WTC11 (cell line): ENCODE measurements at regions not wholly inside any gene's neighbourhood (a gene's known extent, or its start where the extent isn't known, plus 50 kb on each side); places are given as distances from the start of the nearest gene placed in this dataset.

Source experiments
- ELF4 ChIP-seq: sonication (generic); formaldehyde crosslinking; IDR thresholded peaks from 2 replicates; pipeline ENCODE4 v1.8.1; 2022; ENCODE audit warnings: low read depth, mild to moderate bottlenecking, moderate library complexity, missing genetic modification reagents
- IRF2 ChIP-seq: sonication (generic); formaldehyde crosslinking; IDR thresholded peaks from 2 replicates; pipeline ENCODE4 v1.8.0; 2022; ENCODE audit warnings: low read depth, missing genetic modification reagents, borderline replicate concordance
- RELA ChIP-seq: sonication (generic); formaldehyde crosslinking; IDR thresholded peaks from 2 replicates; pipeline ENCODE4 v1.8.1; 2022; ENCODE audit warnings: missing genetic modification reagents, mild to moderate bottlenecking, borderline replicate concordance
- TF ChIP-seq, protein P1 (sequence below): fragments of 200-600 bp; IDR thresholded peaks from 2 replicates; pipeline ENCODE4 v1.8.0; 2022; ENCODE audit warnings: antibody characterized with exemption
- TF ChIP-seq, protein P2 (sequence below): sonication (generic); formaldehyde crosslinking; IDR thresholded peaks from 2 replicates; pipeline ENCODE4 v1.8.0; 2022; ENCODE audit warnings: mild to moderate bottlenecking, missing genetic modification reagents

DNA sequence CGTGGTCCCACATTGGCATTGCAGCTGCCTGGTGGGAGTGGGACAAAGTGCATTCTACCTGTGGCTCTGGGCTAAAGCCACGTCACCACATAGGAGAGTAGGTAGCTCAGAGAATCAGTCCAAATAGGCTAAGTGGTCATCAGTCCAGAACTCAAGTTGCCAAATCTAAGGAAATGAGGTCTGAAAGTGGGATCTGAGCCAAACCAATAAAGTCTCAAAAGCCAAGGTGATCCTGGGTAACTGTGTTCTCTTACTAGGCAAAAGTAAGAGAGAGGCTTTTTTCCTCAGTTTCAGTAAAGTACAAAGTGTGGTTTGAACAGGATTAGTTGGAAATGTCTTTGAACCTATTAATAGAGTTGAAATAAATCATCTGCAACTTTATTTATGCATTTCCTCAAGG lies 68.6 kb upstream of the CNKSR3 start:
- TF ChIP-seq, protein P1, sequence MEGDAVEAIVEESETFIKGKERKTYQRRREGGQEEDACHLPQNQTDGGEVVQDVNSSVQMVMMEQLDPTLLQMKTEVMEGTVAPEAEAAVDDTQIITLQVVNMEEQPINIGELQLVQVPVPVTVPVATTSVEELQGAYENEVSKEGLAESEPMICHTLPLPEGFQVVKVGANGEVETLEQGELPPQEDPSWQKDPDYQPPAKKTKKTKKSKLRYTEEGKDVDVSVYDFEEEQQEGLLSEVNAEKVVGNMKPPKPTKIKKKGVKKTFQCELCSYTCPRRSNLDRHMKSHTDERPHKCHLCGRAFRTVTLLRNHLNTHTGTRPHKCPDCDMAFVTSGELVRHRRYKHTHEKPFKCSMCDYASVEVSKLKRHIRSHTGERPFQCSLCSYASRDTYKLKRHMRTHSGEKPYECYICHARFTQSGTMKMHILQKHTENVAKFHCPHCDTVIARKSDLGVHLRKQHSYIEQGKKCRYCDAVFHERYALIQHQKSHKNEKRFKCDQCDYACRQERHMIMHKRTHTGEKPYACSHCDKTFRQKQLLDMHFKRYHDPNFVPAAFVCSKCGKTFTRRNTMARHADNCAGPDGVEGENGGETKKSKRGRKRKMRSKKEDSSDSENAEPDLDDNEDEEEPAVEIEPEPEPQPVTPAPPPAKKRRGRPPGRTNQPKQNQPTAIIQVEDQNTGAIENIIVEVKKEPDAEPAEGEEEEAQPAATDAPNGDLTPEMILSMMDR: no peak
- TF ChIP-seq, protein P2, sequence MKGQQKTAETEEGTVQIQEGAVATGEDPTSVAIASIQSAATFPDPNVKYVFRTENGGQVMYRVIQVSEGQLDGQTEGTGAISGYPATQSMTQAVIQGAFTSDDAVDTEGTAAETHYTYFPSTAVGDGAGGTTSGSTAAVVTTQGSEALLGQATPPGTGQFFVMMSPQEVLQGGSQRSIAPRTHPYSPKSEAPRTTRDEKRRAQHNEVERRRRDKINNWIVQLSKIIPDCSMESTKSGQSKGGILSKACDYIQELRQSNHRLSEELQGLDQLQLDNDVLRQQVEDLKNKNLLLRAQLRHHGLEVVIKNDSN (CRISPR knock-in tag): no peak
- TF ChIP-seq ELF4 (no peak), RELA (CRISPR knock-in tag) (no peak), IRF2 (CRISPR knock-in tag) (no peak)
